SK-N-SH (cell line): ENCODE measurements at regions not wholly inside any gene's neighbourhood (a gene's known extent, or its start where the extent isn't known, plus 50 kb on each side); places are given as distances from the start of the nearest gene placed in this dataset.

Source experiments
- CTCF ChIA-PET: fragments of 300-600, 350-600 bp; formaldehyde crosslinking; extraction: SDS; loops from one replicate; lab custom pipeline; 2021; lab: Yijun Ruan, JAX
- POLR2A ChIA-PET: fragments of 350-600 bp; sonication (Branson Sonifier 250); formaldehyde crosslinking; extraction: SDS; loops from one replicate; lab custom pipeline; 2020; ENCODE audit warnings: antibody characterized with exemption, inconsistent platforms; lab: Yijun Ruan, JAX
- DNase-seq: peaks from one replicate; pipeline ENCODE4 v3.0.0; 2012
- H2AFZ ChIP-seq: fragments of 200-600 bp; sonication (generic); 2 replicates; pipeline ENCODE4 v1.8.1; 2016; ENCODE audit warnings: antibody characterized with exemption, mild to moderate bottlenecking, low read depth
- H3F3A ChIP-seq: fragments of 200-600 bp; sonication (generic); replicated peaks from 2 replicates; pipeline ENCODE3; 2016; ENCODE audit warnings: antibody characterized with exemption, mild to moderate bottlenecking; ENCODE audit not compliant: insufficient read depth
- H3K27ac ChIP-seq, 2 experiments: fragments of 200-500 bp in 1 of 2; fragments of 200-600 bp in 1 of 2; sonication (Bioruptor generic) in 1 of 2; sonication (generic), shearing (Covaris generic) in 1 of 2; 2 replicates each; pipeline versions ENCODE4 v1.5.1 to v1.6.1; 2014 to 2016; ENCODE audit warnings: low read depth in 2 of 2, inconsistent platforms in 1 of 2, low read length in 1 of 2, mild to moderate bottlenecking in 1 of 2, mixed read lengths in 1 of 2
- H3K27me3 ChIP-seq: fragments of 200-600 bp; sonication (generic), shearing (Covaris generic); 2 replicates; pipeline ENCODE4 v1.6.1; 2016; ENCODE audit warnings: mixed run types; ENCODE audit not compliant: insufficient read depth
- H3K36me3 ChIP-seq, 2 experiments: fragments of 200-500 bp in 1 of 2; fragments of 200-600 bp in 1 of 2; sonication (Bioruptor generic) in 1 of 2; sonication (generic) in 1 of 2; replicated peaks in 1 of 2; 2 replicates each; pipeline versions ENCODE3 to v1.5.1; 2014 to 2016; ENCODE audit warnings: low read length in 1 of 2, mild to moderate bottlenecking in 1 of 2; ENCODE audit not compliant: insufficient read depth in 2 of 2, control insufficient read depth in 1 of 2
- H3K4me1 ChIP-seq, 2 experiments: fragments of 200-500 bp in 1 of 2; fragments of 200-600 bp in 1 of 2; sonication (Bioruptor generic) in 1 of 2; sonication (generic), shearing (Covaris generic) in 1 of 2; 2 replicates each; pipeline versions ENCODE4 v1.5.1 to v1.6.1; 2014 to 2016; ENCODE audit warnings: low read depth in 1 of 2, low read length in 1 of 2, mixed run types in 1 of 2; ENCODE audit not compliant: insufficient read depth in 2 of 2, control insufficient read depth in 1 of 2
- H3K4me2 ChIP-seq: fragments of 200-600 bp; sonication (generic), shearing (Covaris generic); 2 replicates; pipeline ENCODE4 v1.6.1; 2017; ENCODE audit warnings: mixed run types
- H3K4me3 ChIP-seq, 2 experiments: fragments of 200-500 bp in 1 of 2; fragments of 200-600 bp in 1 of 2; sonication (Bioruptor generic) in 1 of 2; sonication (generic), shearing (Covaris generic) in 1 of 2; 2 replicates each; pipeline versions ENCODE4 v1.5.1 to v1.8.1; 2014 to 2016; ENCODE audit warnings: low read depth in 2 of 2, inconsistent platforms in 1 of 2, low read length in 1 of 2, mild to moderate bottlenecking in 1 of 2, mixed read lengths in 1 of 2, moderate library complexity in 1 of 2
- H3K79me2 ChIP-seq: fragments of 200-600 bp; sonication (generic); 2 replicates; pipeline ENCODE4 v1.8.1; 2017; ENCODE audit warnings: mild to moderate bottlenecking; ENCODE audit not compliant: insufficient read depth
- H3K9ac ChIP-seq: fragments of 200-600 bp; sonication (generic); 2 replicates; pipeline ENCODE4 v1.6.1; 2017; ENCODE audit warnings: mixed run types
- H3K9me2 ChIP-seq: fragments of 200-600 bp; sonication (generic); 2 replicates; pipeline ENCODE4 v1.6.1; 2017; ENCODE audit warnings: mixed run types
- H3K9me3 ChIP-seq: fragments of 200-600 bp; sonication (generic); 2 replicates; pipeline ENCODE4 v1.6.1; 2017; ENCODE audit warnings: mixed run types, mild to moderate bottlenecking, moderate library complexity
- H4K20me1 ChIP-seq: fragments of 200-600 bp; sonication (generic); 2 replicates; pipeline ENCODE4 v1.6.1; 2017; ENCODE audit warnings: mild to moderate bottlenecking, mixed run types; ENCODE audit not compliant: insufficient read depth
- FOXM1 ChIP-seq: IDR thresholded peaks from 2 replicates; pipeline ENCODE4 v1.4.0; 2012; ENCODE audit warnings: low read depth, mild to moderate bottlenecking
- GABPA ChIP-seq: IDR thresholded peaks from 2 replicates; pipeline ENCODE4 v1.4.0; 2012; ENCODE audit warnings: low read depth, mild to moderate bottlenecking
- JUND ChIP-seq: IDR thresholded peaks from 2 replicates; pipeline ENCODE4 v1.4.0; 2012
- SIN3A ChIP-seq: IDR thresholded peaks from 2 replicates; pipeline ENCODE4 v1.6.1; 2012; ENCODE audit warnings: low read depth, mild to moderate bottlenecking, low read length, moderate library complexity, borderline replicate concordance
- WGBS: methylation state at CpG from one replicate; pipeline ENCODE4 v1.1.6; 2017; ENCODE audit warnings: low lambda C conversion rate; 5-methylcytosine and 5-hydroxymethylcytosine counted together
- TF ChIP-seq, protein P1 (sequence below): fragments of 200-600 bp; sonication (generic); IDR thresholded peaks from 2 replicates; pipeline ENCODE4 v1.6.1; 2017; ENCODE audit warnings: antibody characterized with exemption, mild to moderate bottlenecking, moderate library complexity
- TF ChIP-seq, protein P2 (sequence below): IDR thresholded peaks from 2 replicates; pipeline ENCODE4 v1.4.0; 2012; ENCODE audit warnings: low read depth, borderline replicate concordance
- TF ChIP-seq, protein P3 (sequence below): IDR thresholded peaks from 2 replicates; pipeline ENCODE4 v1.4.0; 2012; ENCODE audit warnings: low read depth
- TF ChIP-seq, protein P4 (sequence below): fragments of 150-350 bp; IDR thresholded peaks from 2 replicates; pipeline ENCODE4 v1.6.1; 2016; ENCODE audit warnings: mild to moderate bottlenecking, low read depth, low read length
- TF ChIP-seq, protein P5 (sequence below): IDR thresholded peaks from 2 replicates; pipeline ENCODE4 v1.4.0; 2012; ENCODE audit warnings: low read depth, borderline replicate concordance
- TF ChIP-seq, protein P6 (sequence below): fragments of 150-350 bp; IDR thresholded peaks from 2 replicates; pipeline ENCODE4 v1.6.1; 2017; ENCODE audit warnings: antibody characterized with exemption, low read length, low read depth, borderline replicate concordance

DNA sequence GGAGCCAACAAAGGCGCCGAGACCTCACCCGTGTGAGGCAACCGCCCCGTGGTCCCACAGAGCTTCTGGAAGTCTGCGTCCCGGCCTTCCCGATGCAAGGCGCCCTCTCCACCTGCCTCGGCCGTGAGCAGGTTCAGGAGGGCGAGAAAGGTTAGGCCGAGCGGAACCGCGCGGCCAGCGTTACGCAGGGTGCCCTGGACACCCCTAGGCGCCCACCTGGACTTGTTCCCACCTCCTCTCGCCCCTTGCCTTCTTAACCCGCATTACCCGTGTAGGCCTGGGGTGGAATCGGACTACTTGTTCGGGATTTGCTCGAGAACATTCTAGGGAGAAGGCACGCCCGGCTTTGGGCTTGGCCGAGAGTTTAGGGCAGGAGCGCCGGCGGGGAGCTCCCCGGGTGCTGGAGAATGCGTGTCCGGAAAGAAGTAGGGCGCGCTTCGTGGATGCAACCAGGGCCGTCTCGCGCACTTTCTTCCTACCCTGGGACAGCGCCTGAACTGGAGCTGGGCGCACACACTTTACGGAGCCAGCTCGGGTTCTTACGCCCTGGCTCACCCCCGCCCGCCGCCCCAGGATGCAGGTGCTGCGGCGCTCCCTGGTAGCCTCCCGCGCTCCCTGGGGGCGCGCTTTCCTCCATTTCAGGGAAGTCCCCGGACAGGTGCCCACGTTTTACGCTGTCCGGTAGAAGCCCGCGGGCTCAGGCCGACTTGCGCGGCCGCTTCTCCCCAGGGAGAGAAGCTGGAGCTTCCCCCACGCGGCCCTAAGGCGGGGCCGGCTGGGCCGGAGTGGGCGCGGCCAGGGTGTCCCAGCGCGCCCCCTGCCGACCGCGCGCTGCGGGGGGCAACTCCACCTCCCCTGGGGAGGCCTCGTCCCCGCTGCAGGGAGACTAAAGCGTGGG lies 74.5 kb downstream of the INSIG1 start:
- Histone ChIP-seq H3K9me3 (no peaks in the 10 kb centered on the region), H3K27ac (no peak overlapping the region), H3K4me3 (no peak overlapping the region), H3K4me1 (no peaks in the 10 kb centered on the region), H3K79me2 (no peaks in the 10 kb centered on the region), H3K9me2 (no peaks in the 10 kb centered on the region), H3K9ac (no peak overlapping the region), H3F3A (no peaks in the 10 kb centered on the region), H2AFZ (no peak overlapping the region), H4K20me1 (no peaks in the 10 kb centered on the region), H3K36me3 (no peaks in the 10 kb centered on the region), H3K4me2 (no peak overlapping the region; the same call in 1 of the 2 replicates), H3K27me3 (peaks cover 81% of the 10 kb centered on the region)
- ChIA-PET POLR2A (no interaction called here), CTCF (interaction anchor here (0.5 to 5.3 kb wide), 12 partner anchors 9 to 396 kb away, joined by 3 to 24 read pairs (median 4); no protein-coding TSS in a partner anchor)
- TF ChIP-seq, protein P1, sequence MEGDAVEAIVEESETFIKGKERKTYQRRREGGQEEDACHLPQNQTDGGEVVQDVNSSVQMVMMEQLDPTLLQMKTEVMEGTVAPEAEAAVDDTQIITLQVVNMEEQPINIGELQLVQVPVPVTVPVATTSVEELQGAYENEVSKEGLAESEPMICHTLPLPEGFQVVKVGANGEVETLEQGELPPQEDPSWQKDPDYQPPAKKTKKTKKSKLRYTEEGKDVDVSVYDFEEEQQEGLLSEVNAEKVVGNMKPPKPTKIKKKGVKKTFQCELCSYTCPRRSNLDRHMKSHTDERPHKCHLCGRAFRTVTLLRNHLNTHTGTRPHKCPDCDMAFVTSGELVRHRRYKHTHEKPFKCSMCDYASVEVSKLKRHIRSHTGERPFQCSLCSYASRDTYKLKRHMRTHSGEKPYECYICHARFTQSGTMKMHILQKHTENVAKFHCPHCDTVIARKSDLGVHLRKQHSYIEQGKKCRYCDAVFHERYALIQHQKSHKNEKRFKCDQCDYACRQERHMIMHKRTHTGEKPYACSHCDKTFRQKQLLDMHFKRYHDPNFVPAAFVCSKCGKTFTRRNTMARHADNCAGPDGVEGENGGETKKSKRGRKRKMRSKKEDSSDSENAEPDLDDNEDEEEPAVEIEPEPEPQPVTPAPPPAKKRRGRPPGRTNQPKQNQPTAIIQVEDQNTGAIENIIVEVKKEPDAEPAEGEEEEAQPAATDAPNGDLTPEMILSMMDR = peak; percentile 46
- no peak for TF ChIP-seq GABPA
- 8% methylated on average over 23 of the region's 82 CpGs for WGBS
- DNase-seq = peak; percentile 68

DNA sequence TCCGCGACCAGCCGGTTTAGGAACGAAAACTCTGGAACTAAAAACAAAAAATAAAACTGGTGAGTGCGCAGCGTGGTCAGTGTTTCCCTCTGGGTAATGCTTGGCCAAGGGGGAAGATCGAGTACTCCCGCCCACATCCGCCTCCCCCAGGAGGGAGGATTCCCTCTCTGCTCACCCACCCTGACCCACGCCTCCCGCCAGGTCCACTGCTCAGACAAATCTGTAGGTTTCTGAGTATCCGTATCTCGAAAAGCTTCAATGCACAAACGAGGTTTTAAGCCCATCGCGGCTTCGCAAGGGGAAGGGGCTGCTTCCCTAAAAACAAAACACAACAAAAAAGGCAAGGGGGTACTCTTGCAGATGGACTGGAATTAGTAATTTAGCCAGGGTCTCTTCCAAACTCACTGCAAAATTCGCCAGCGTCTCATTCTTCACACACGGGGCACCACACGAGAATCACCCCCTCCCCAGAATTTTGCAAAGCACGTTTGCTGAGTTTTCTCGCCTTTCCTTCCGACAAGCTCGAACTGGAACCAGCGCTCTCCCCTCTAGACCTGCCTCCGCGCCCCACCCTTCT lies 75.2 kb downstream of the INSIG1 start:
- H3K4me1 ChIP-seq = no peaks in the 10 kb centered on the region
- H3K4me2 ChIP-seq = peak overlapping the region; percentile 69
- no peaks in the 10 kb centered on the region for H3K9me3 ChIP-seq
- ChIA-PET CTCF (interaction anchor here (0.6 to 5.3 kb wide), 20 partner anchors 8 to 459 kb away, joined by 3 to 24 read pairs (median 4); no protein-coding TSS in a partner anchor), POLR2A (no interaction called here)
- no peak overlapping the region for H3K27ac ChIP-seq
- no peaks in the 10 kb centered on the region for H3K79me2 ChIP-seq
- TF ChIP-seq, protein P2, sequence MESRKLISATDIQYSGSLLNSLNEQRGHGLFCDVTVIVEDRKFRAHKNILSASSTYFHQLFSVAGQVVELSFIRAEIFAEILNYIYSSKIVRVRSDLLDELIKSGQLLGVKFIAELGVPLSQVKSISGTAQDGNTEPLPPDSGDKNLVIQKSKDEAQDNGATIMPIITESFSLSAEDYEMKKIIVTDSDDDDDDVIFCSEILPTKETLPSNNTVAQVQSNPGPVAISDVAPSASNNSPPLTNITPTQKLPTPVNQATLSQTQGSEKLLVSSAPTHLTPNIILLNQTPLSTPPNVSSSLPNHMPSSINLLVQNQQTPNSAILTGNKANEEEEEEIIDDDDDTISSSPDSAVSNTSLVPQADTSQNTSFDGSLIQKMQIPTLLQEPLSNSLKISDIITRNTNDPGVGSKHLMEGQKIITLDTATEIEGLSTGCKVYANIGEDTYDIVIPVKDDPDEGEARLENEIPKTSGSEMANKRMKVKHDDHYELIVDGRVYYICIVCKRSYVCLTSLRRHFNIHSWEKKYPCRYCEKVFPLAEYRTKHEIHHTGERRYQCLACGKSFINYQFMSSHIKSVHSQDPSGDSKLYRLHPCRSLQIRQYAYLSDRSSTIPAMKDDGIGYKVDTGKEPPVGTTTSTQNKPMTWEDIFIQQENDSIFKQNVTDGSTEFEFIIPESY = no peak
- TF ChIP-seq, protein P3, sequence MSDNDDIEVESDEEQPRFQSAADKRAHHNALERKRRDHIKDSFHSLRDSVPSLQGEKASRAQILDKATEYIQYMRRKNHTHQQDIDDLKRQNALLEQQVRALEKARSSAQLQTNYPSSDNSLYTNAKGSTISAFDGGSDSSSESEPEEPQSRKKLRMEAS = no peak
- TF ChIP-seq, protein P4, sequence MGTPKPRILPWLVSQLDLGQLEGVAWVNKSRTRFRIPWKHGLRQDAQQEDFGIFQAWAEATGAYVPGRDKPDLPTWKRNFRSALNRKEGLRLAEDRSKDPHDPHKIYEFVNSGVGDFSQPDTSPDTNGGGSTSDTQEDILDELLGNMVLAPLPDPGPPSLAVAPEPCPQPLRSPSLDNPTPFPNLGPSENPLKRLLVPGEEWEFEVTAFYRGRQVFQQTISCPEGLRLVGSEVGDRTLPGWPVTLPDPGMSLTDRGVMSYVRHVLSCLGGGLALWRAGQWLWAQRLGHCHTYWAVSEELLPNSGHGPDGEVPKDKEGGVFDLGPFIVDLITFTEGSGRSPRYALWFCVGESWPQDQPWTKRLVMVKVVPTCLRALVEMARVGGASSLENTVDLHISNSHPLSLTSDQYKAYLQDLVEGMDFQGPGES = no peak
- TF ChIP-seq, protein P5, sequence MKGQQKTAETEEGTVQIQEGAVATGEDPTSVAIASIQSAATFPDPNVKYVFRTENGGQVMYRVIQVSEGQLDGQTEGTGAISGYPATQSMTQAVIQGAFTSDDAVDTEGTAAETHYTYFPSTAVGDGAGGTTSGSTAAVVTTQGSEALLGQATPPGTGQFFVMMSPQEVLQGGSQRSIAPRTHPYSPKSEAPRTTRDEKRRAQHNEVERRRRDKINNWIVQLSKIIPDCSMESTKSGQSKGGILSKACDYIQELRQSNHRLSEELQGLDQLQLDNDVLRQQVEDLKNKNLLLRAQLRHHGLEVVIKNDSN = no peak
- no peak for TF ChIP-seq JUND
- TF ChIP-seq, protein P1 = no peak
- TF ChIP-seq, protein P6, sequence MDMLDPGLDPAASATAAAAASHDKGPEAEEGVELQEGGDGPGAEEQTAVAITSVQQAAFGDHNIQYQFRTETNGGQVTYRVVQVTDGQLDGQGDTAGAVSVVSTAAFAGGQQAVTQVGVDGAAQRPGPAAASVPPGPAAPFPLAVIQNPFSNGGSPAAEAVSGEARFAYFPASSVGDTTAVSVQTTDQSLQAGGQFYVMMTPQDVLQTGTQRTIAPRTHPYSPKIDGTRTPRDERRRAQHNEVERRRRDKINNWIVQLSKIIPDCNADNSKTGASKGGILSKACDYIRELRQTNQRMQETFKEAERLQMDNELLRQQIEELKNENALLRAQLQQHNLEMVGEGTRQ = no peak
- no peak for TF ChIP-seq SIN3A
- TF ChIP-seq FOXM1 = no peak
- no peaks in the 10 kb centered on the region for H4K20me1 ChIP-seq
- H3K27me3 ChIP-seq = peaks cover 88% of the 10 kb centered on the region
- H3K9me2 ChIP-seq = no peaks in the 10 kb centered on the region
- 0 out of 2 replicates have a peak overlapping the region, but pooled peaks have one; percentile 54 for H2AFZ ChIP-seq
- no peaks in the 10 kb centered on the region for H3F3A ChIP-seq
- WGBS = 13% methylated on average over 28 of the region's 28 CpGs
- no peak for DNase-seq
- no peaks in the 10 kb centered on the region for H3K36me3 ChIP-seq
- no peak overlapping the region for H3K9ac ChIP-seq
- H3K4me3 ChIP-seq = peak overlapping the region; percentile 12 to 40; a peak in 2 of 4 replicates
